GM23338 (cell line): ENCODE measurements at regions not wholly inside any gene's neighbourhood (a gene's known extent, or its start where the extent isn't known, plus 50 kb on each side); places are given as distances from the start of the nearest gene placed in this dataset.

Source experiments
- ATAC-seq: fragments of 200-7000 bp; cut with Tn5 transposase; 3 replicates; pipeline ENCODE4 v1.9.1; 2020
- DNase-seq: peaks from one replicate; pipeline ENCODE4 v3.0.0-alpha.2; 2015; ENCODE audit warnings: low spot score
- H2AFZ ChIP-seq: fragments of 200-600 bp; sonication (generic); 2 replicates; pipeline ENCODE4 v1.8.0; 2016; ENCODE audit warnings: antibody characterized with exemption, mild to moderate bottlenecking, moderate library complexity
- H3F3A ChIP-seq: fragments of 200-600 bp; sonication (generic); replicated peaks from 2 replicates; pipeline ENCODE4 v1.8.0; 2017; ENCODE audit warnings: antibody characterized with exemption, mixed run types, low read depth
- H3K27ac ChIP-seq: fragments of 200-600 bp; sonication (generic); 2 replicates; pipeline ENCODE4 v1.6.1; 2016; ENCODE audit warnings: low read depth
- H3K27me3 ChIP-seq: fragments of 200-600 bp; sonication (generic); 2 replicates; pipeline ENCODE4 v1.8.0; 2016; ENCODE audit warnings: mild to moderate bottlenecking, mixed run types, moderate library complexity; ENCODE audit not compliant: insufficient read depth
- H3K36me3 ChIP-seq: fragments of 200-600 bp; sonication (generic); 2 replicates; pipeline ENCODE4 v1.8.0; 2016; ENCODE audit warnings: mild to moderate bottlenecking; ENCODE audit not compliant: insufficient read depth
- H3K4me1 ChIP-seq: fragments of 200-600 bp; sonication (generic); 2 replicates; pipeline ENCODE4 v1.8.0; 2016; ENCODE audit warnings: mild to moderate bottlenecking, moderate library complexity; ENCODE audit not compliant: insufficient read depth
- H3K4me2 ChIP-seq: fragments of 200-600 bp; sonication (generic); 2 replicates; pipeline ENCODE4 v1.7.1; 2017; ENCODE audit warnings: mixed run types
- H3K4me3 ChIP-seq: fragments of 200-600 bp; sonication (generic); 2 replicates; pipeline ENCODE4 v1.6.1; 2016; ENCODE audit warnings: mixed run types
- H3K79me2 ChIP-seq: fragments of 200-600 bp; sonication (generic); replicated peaks from 2 replicates; pipeline ENCODE4 v1.8.0; 2017; ENCODE audit warnings: mild to moderate bottlenecking; ENCODE audit not compliant: insufficient read depth
- H3K9me2 ChIP-seq: fragments of 200-600 bp; sonication (generic); 2 replicates; pipeline ENCODE4 v1.8.0; 2017; ENCODE audit not compliant: insufficient read depth
- H4K20me1 ChIP-seq: fragments of 200-600 bp; sonication (generic); replicated peaks from 2 replicates; pipeline ENCODE4 v1.8.0; 2017; ENCODE audit warnings: mild to moderate bottlenecking; ENCODE audit not compliant: insufficient read depth
- H3K27ac Mint-ChIP-seq: 2 replicates; pipeline ENCODE4 v1.8.0; 2020; ENCODE audit warnings: inconsistent platforms, mild to moderate bottlenecking, moderate library complexity, mixed read lengths
- H3K27me3 Mint-ChIP-seq: 3 replicates; pipeline ENCODE4 v1.8.0; 2022; ENCODE audit warnings: low read depth, mild to moderate bottlenecking, moderate library complexity, mixed read lengths, inconsistent platforms; ENCODE audit not compliant: insufficient read depth, poor library complexity
- H3K36me3 Mint-ChIP-seq: 3 replicates; pipeline ENCODE4 v1.8.0; 2021; ENCODE audit warnings: low read depth, mild to moderate bottlenecking, inconsistent platforms, moderate library complexity, mixed read lengths
- H3K4me1 Mint-ChIP-seq: 3 replicates; pipeline ENCODE4 v1.8.0; 2020; ENCODE audit warnings: mild to moderate bottlenecking, inconsistent platforms, mixed read lengths
- H3K4me3 Mint-ChIP-seq: 3 replicates; pipeline ENCODE4 v1.8.0; 2021; ENCODE audit warnings: moderate library complexity, mild to moderate bottlenecking, inconsistent platforms, mixed read lengths
- H3K9me3 Mint-ChIP-seq: 3 replicates; pipeline ENCODE4 v1.8.0; 2020; ENCODE audit warnings: moderate library complexity, mild to moderate bottlenecking, inconsistent platforms, mixed read lengths
- CREB1 ChIP-seq: fragments of 250-450 bp; sonication (Bioruptor Pico); IDR thresholded peaks from 2 replicates; pipeline ENCODE4 v1.5.0; 2020; ENCODE audit warnings: low read depth, mild to moderate bottlenecking, moderate library complexity
- JUNB ChIP-seq: IDR thresholded peaks from one replicate; pipeline ENCODE4 v1.6.1; 2016; ENCODE audit warnings: antibody characterized with exemption; ENCODE audit not compliant: unreplicated experiment
- POLR2AphosphoS5 ChIP-seq: IDR thresholded peaks from 2 replicates; pipeline ENCODE4 v1.6.1; 2016; ENCODE audit warnings: antibody characterized with exemption, low read depth
- TF ChIP-seq, protein P1 (sequence below): IDR thresholded peaks from 2 replicates; pipeline ENCODE4 v1.6.1; 2016; ENCODE audit warnings: antibody characterized with exemption
- TF ChIP-seq, protein P2 (sequence below), 2 experiments: fragments of 200-600 bp in 1 of 2; sonication (generic) in 1 of 2; conservative IDR thresholded peaks; 2 replicates each; pipeline versions ENCODE4 v1.5.1 to v1.6.1; 2016 to 2017; ENCODE audit warnings: antibody characterized with exemption in 2 of 2, low read depth in 2 of 2, mild to moderate bottlenecking in 2 of 2, moderate library complexity in 1 of 2
- TF ChIP-seq, protein P3 (sequence below): fragments of 250-450 bp; sonication (Bioruptor Pico); IDR thresholded peaks from 2 replicates; pipeline ENCODE4 v1.5.0; 2020; ENCODE audit warnings: mild to moderate bottlenecking, moderate library complexity

DNA sequence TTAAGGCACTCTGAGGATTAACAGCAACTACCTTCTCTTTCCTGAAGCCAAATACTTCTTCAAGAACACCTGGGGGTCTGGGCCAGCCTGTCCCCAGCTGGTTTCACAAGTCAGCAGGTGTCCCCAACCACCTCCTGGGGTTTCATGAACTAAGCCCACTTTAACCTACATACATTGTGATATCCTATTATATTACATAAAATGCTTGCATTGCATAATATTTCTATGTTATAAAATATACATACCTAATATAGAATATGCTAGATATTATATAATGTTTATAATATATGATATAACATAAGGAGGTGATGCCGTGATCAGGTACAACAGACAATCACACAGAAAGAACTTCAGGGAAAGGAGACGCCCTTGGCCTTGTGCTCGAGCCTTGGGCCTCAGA lies 367.6 kb downstream of the C16orf95 start:
- TF ChIP-seq, protein P1, sequence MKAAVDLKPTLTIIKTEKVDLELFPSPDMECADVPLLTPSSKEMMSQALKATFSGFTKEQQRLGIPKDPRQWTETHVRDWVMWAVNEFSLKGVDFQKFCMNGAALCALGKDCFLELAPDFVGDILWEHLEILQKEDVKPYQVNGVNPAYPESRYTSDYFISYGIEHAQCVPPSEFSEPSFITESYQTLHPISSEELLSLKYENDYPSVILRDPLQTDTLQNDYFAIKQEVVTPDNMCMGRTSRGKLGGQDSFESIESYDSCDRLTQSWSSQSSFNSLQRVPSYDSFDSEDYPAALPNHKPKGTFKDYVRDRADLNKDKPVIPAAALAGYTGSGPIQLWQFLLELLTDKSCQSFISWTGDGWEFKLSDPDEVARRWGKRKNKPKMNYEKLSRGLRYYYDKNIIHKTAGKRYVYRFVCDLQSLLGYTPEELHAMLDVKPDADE = no peak
- TF ChIP-seq, protein P2, sequence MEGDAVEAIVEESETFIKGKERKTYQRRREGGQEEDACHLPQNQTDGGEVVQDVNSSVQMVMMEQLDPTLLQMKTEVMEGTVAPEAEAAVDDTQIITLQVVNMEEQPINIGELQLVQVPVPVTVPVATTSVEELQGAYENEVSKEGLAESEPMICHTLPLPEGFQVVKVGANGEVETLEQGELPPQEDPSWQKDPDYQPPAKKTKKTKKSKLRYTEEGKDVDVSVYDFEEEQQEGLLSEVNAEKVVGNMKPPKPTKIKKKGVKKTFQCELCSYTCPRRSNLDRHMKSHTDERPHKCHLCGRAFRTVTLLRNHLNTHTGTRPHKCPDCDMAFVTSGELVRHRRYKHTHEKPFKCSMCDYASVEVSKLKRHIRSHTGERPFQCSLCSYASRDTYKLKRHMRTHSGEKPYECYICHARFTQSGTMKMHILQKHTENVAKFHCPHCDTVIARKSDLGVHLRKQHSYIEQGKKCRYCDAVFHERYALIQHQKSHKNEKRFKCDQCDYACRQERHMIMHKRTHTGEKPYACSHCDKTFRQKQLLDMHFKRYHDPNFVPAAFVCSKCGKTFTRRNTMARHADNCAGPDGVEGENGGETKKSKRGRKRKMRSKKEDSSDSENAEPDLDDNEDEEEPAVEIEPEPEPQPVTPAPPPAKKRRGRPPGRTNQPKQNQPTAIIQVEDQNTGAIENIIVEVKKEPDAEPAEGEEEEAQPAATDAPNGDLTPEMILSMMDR (conservative IDR thresholded peaks at IDR 0.05; ENCODE audit: low read depth in 2 of 2) = no peak
- TF ChIP-seq POLR2AphosphoS5 = no peak
- peaks cover 7% of the 10 kb centered on the region; the same call in 2 of the 3 replicates for H3K9me3 Mint-ChIP-seq

DNA sequence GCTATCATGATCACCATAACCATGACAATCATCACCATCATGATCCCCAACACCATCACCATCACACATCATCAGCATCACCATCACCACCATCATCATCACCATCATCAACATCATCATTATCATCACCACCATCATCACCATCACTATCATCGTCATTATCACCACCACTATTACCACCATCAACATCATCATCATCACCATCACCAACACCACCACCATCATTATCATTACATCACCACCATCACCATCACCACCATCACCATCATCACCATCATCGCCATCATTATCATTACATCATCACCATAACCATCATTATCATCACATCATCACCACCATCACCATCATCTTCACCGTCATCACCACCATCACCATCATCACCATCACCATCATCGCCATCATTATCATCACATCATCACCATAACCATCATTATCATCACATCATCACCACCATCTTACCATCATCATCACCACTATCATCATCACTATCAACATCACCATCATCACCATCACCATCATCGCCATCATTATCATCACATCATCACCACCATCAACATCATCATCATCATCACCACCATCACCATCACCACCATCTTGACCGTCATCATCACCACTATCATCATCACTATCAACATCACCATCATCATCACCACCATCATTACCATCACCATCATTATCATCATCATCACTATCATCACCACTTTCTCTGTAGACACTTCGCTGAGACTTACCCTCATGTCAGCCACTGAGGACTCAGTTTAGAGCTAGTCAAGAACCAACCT lies 366.0 kb downstream of the C16orf95 start:
- Histone ChIP-seq H3K36me3 (no peaks in the 10 kb centered on the region), H3K4me2 (no peak overlapping the region), H3F3A (no peaks in the 10 kb centered on the region), H3K9me2 (0 out of 2 replicates have a peak, but pooled peaks cover 4% of the 10 kb centered on the region), H3K27me3 (no peaks in the 10 kb centered on the region), H3K79me2 (no peaks in the 10 kb centered on the region), H4K20me1 (no peaks in the 10 kb centered on the region), H3K4me1 (no peaks in the 10 kb centered on the region; the same call in 1 of the 2 replicates), H2AFZ (no peak overlapping the region), H3K27ac (no peak overlapping the region), H3K4me3 (no peak overlapping the region)
- no peak for ATAC-seq
- H3K27me3 Mint-ChIP-seq = no peaks in the 10 kb centered on the region
- peaks cover 7% of the 10 kb centered on the region; the same call in 2 of the 3 replicates for H3K9me3 Mint-ChIP-seq
- no peak for DNase-seq
- no peak overlapping the region for H3K4me3 Mint-ChIP-seq
- H3K27ac Mint-ChIP-seq = no peak overlapping the region
- peaks cover 11% of the 10 kb centered on the region; the same call in 2 of the 3 replicates for H3K4me1 Mint-ChIP-seq
- peaks cover 4% of the 10 kb centered on the region; the same call in 1 of the 3 replicates for H3K36me3 Mint-ChIP-seq
- TF ChIP-seq CREB1 (no peak), JUNB (no peak)
- TF ChIP-seq, protein P3, sequence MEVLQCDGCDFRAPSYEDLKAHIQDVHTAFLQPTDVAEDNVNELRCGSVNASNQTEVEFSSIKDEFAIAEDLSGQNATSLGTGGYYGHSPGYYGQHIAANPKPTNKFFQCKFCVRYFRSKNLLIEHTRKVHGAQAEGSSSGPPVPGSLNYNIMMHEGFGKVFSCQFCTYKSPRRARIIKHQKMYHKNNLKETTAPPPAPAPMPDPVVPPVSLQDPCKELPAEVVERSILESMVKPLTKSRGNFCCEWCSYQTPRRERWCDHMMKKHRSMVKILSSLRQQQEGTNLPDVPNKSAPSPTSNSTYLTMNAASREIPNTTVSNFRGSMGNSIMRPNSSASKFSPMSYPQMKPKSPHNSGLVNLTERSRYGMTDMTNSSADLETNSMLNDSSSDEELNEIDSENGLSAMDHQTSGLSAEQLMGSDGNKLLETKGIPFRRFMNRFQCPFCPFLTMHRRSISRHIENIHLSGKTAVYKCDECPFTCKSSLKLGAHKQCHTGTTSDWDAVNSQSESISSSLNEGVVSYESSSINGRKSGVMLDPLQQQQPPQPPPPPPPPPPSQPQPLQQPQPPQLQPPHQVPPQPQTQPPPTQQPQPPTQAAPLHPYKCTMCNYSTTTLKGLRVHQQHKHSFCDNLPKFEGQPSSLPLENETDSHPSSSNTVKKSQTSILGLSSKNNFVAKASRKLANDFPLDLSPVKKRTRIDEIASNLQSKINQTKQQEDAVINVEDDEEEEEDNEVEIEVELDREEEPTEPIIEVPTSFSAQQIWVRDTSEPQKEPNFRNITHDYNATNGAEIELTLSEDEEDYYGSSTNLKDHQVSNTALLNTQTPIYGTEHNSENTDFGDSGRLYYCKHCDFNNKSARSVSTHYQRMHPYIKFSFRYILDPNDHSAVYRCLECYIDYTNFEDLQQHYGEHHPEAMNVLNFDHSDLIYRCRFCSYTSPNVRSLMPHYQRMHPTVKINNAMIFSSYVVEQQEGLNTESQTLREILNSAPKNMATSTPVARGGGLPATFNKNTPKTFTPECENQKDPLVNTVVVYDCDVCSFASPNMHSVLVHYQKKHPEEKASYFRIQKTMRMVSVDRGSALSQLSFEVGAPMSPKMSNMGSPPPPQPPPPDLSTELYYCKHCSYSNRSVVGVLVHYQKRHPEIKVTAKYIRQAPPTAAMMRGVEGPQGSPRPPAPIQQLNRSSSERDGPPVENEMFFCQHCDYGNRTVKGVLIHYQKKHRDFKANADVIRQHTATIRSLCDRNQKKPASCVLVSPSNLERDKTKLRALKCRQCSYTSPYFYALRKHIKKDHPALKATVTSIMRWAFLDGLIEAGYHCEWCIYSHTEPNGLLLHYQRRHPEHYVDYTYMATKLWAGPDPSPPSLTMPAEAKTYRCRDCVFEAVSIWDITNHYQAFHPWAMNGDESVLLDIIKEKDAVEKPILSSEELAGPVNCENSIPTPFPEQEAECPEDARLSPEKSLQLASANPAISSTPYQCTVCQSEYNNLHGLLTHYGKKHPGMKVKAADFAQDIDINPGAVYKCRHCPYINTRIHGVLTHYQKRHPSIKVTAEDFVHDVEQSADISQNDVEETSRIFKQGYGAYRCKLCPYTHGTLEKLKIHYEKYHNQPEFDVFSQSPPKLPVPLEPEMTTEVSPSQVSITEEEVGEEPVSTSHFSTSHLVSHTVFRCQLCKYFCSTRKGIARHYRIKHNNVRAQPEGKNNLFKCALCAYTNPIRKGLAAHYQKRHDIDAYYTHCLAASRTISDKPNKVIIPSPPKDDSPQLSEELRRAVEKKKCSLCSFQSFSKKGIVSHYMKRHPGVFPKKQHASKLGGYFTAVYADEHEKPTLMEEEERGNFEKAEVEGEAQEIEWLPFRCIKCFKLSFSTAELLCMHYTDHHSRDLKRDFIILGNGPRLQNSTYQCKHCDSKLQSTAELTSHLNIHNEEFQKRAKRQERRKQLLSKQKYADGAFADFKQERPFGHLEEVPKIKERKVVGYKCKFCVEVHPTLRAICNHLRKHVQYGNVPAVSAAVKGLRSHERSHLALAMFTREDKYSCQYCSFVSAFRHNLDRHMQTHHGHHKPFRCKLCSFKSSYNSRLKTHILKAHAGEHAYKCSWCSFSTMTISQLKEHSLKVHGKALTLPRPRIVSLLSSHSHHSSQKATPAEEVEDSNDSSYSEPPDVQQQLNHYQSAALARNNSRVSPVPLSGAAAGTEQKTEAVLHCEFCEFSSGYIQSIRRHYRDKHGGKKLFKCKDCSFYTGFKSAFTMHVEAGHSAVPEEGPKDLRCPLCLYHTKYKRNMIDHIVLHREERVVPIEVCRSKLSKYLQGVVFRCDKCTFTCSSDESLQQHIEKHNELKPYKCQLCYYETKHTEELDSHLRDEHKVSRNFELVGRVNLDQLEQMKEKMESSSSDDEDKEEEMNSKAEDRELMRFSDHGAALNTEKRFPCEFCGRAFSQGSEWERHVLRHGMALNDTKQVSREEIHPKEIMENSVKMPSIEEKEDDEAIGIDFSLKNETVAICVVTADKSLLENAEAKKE (CRISPR knock-in tag) = no peak
- TF ChIP-seq, protein P2 (conservative IDR thresholded peaks at IDR 0.05; ENCODE audit: low read depth in 2 of 2) = no peak
- TF ChIP-seq, protein P1 = no peak

More for the DNA sequence above, 367.6 kb downstream of the C16orf95 start:
- H3K27me3 ChIP-seq = no peaks in the 10 kb centered on the region
- no peaks in the 10 kb centered on the region for H3F3A ChIP-seq
- 0 out of 2 replicates have a peak, but pooled peaks cover 4% of the 10 kb centered on the region for H3K9me2 ChIP-seq
- no peak overlapping the region for H3K4me3 ChIP-seq
- H3K79me2 ChIP-seq = no peaks in the 10 kb centered on the region
- no peaks in the 10 kb centered on the region for H4K20me1 ChIP-seq
- no peak overlapping the region for H3K27ac ChIP-seq
- H3K4me2 ChIP-seq = no peak overlapping the region
- DNase-seq (no peak), ATAC-seq (no peak)
- no peak overlapping the region for H2AFZ ChIP-seq
- Mint-ChIP-seq H3K27ac (no peak overlapping the region), H3K27me3 (no peaks in the 10 kb centered on the region), H3K36me3 (peaks cover 4% of the 10 kb centered on the region; the same call in 1 of the 3 replicates), H3K4me3 (no peak overlapping the region), H3K4me1 (peaks cover 11% of the 10 kb centered on the region; the same call in 2 of the 3 replicates)
- no peaks in the 10 kb centered on the region for H3K36me3 ChIP-seq
- no peaks in the 10 kb centered on the region; the same call in 1 of the 2 replicates for H3K4me1 ChIP-seq
